HL-60/S4 treated with phorbol 12-myristate 13-acetate at 8.2 ng/mL for 4 days and 3 days (cell line): ENCODE measurements at regions not wholly inside any gene's neighbourhood (a gene's known extent, or its start where the extent isn't known, plus 50 kb on each side); places are given as distances from the start of the nearest gene placed in this dataset.

Experiments used
- in situ Hi-C: fragments of 300-500 bp; cut with MboI; formaldehyde crosslinking; loops from 2 replicates; pipeline ENCODE4 v1.15.0; 2022; ENCODE audit warnings: low sequenced_read_pairs

DNA sequence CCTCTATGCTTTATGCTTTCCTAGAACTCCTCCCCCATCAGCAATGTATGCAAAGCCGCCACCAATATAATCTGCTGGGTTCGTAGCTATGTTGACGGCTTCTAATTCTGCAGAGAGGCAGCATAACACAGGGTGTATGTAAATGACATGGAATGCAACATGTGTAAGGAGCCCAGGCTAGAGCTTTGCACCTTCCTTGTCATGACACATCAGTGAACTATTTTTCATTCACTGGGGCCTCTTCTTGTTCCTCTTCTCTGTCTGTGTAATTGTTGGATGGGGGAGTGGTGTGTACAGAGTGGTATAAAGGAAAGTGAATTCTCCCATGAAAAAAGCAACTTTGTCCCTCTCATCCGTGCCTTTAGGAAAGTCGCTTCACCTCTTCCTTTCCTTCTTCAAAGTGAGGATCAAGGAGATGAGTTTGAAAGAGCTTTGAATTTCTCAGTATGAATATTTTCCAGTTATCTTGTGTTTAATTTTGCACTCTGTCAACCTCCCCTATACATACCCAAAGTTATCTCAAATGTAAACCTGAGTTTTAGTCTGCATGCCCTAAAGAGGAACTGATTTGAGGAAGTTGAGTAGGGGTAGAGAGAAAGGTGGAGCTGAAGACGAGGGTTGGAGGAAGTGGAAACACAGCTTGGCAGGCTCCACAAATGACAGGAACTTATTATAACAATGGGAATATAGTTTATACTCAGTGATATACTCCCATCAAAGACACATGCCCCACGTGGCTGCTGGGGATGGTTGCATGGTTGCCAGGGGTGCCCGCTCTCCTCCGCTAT is 74.9 kb upstream of the ARL4C start:
- in situ Hi-C loops = loop anchor here (25.0 kb wide), 1 partner anchor 540 kb away; no protein-coding TSS in a partner anchor

DNA sequence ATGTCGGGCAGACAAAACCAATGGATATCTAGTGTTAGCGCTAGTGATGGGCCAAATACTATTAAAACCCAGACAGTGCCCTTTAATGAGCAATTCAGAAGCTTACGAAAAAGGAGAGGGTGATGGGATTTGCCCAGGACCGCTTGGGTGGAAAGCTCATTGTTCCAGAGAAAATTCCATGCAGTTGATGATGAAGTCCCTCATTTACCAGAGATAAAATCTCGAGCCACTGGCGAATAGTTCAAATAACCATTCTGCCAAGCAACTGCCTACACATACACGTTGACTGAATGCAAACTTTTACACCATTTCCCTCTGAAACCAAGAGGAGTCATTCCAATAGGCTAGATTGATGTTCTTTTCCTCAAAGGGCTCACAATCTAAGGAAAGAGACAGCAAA is 73.6 kb upstream of the ARL4C start:
- in situ Hi-C loops = loop anchor here (25.0 kb wide), 1 partner anchor 542 kb away; no protein-coding TSS in a partner anchor

DNA sequence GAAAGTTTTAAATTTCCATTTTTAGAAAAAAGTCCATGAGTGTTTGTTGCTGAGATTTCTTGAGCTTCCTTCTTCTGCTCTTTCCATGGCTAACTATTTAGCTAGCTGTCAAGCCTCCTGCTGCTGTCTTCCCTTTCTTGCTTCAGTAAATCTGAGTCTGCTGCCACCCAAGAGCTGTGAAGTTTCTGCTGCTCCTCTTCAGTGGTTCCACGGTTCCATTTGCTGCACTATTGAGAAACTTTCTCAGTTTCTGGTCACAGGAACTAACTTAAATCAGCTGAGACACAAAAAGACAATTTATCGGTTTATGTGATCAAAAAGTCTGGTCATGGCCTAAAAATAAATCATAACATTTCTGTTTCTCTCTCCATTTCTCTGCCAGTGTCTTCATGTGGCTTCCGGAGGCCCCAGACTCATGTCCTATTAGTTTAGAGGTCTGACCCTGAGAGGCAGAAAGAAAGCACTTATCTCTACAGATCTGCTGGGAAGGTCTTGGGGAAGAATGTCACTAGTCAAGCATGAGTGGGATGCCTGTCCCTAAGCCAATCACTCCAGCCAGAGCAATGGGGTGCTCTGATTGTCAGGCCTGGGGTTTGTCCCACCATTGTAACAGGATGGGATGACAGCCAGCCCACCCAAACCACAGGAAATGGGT is 73.0 kb upstream of the ARL4C start:
- in situ Hi-C loops = loop anchor here (25.0 kb wide), 1 partner anchor 542 kb away; no protein-coding TSS in a partner anchor

DNA sequence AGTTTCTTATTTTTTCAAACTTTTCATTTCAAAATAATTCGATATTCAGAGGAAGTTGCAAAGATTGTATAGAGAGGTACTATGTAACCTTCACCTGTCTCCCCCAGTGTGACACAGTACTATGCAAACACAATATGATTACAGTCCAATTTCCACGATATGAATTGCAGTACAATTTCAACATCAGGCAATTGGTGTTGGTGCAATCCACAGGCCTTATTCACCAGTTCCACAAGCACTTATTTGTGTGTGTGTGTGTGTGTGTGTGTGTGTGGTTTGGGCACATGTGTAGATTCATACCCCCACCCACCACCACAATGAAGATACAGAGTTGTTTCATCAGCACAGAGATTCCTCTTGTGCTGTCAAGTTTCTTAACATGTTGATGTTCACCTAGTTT is 69.7 kb upstream of the ARL4C start:
- in situ Hi-C loops = loop anchor here (25.0 kb wide), 1 partner anchor 546 kb away; no protein-coding TSS in a partner anchor

DNA sequence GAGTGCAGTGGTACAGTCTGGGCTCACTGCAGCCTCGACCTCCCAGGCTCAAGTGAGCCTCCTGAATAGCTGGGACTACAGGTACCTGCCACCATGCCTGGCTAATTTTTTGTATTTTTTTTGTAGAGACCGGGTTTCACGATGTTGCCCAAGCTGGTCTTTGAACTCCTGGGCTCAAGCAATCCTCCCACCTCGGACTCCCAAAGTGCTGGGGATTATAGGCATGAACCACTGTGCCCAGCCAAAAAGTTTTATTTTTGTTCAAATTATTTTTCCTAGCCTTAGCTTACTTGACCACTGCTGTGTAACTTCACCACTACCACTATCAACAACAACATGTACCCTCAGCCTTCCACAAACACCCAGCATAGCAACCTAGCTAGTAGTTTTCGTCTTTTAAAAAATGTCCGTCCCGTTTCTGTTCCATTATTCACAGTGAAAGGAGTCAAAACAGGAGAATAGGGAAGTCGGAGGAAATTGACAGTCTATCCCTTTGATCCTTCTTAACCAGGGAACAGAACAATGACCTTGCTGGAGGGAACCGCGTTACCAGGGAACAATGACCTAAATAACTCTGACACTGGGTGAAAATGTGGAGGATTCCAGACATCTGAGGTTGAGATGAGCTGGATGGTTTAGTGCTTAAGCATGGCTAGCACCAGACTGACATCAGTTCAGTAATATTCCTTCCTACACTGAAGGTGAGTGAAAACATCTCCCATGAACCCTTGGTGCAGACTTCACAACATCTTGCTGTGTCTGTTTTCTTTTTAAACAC is 69.2 kb upstream of the ARL4C start:
- in situ Hi-C loops = loop anchor here (25.0 kb wide), 1 partner anchor 546 kb away; no protein-coding TSS in a partner anchor

DNA sequence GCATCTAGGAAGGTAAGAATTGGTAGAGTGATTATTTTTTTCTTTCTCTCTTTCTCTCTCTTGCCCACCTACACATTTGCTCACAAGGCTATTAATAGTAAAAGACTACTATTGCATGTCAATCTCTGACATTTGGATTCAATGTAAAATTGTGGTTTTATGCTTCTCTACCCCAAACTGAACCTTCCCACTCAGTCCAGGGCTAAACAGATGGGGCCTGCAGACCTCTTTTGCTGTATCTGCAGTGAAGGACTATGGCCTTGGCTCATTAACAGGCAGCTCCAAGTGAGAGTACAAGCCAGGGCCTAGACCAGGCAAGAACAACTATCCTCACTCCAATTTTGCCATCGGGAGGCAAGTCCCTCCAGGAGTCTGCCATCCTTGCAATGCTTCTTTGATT is 68.3 kb upstream of the ARL4C start:
- in situ Hi-C loops = loop anchor here (25.0 kb wide), 1 partner anchor 547 kb away; no protein-coding TSS in a partner anchor

DNA sequence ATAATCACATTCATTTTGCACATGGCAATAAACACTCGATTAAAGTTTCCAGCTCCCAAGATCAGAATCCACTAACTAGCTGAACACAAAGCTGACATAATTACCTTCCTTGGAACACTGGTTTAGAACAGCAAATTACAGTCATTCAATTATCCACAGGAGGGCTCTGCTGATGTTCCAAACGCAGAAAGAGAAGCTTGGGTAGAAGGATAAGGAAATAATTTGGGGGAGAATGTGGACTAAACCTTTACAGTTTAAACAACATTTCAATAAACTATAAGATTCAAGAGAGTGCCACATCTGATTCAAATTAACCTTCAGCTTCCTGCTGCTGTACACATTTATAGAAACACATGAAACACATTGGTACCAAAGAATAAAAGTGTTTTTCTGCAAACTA is 67.8 kb upstream of the ARL4C start:
- in situ Hi-C loops = loop anchor here (25.0 kb wide), 1 partner anchor 548 kb away; no protein-coding TSS in a partner anchor

DNA sequence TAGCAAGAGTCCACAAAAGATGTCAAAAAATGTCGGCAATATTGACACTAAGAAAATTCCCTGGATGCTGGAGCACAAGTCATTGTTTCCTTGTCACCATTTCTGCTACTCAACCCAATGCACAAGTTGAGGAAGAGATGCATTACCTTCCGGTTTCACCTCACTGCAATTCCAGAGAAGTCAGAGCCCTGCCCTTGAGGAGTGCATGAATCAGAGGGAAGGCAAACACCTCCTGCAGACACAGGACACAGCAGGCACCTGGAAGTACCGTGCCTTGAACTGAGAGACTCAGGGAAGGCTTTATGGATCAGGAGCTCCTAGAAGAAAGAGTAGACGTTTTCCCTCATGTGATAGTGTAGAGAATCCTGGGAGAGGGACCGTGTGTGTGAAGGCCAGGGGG is 62.7 kb upstream of the ARL4C start:
- in situ Hi-C loops = loop anchor here (25.0 kb wide), 1 partner anchor 553 kb away; no protein-coding TSS in a partner anchor

DNA sequence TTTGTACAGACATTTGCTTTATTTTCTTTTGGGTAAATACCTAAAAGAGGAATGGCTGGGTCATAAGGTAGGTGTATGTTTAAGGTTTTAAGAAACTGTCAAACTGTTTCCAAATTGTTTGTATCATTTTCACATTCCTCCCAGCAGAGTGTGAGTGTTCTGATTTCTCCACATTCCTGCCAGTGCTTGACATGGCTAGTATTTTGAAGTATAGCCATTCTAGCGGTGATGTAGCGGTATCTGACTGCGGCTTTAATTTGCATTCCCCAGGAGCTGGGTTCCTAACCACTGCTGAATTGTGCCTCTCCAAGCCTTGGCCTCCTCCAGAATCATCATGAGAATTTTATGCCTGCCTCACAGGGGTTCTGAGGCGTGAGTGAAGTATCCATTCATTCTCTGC is 61.8 kb upstream of the ARL4C start:
- in situ Hi-C loops = loop anchor here (25.0 kb wide), 1 partner anchor 554 kb away; no protein-coding TSS in a partner anchor

DNA sequence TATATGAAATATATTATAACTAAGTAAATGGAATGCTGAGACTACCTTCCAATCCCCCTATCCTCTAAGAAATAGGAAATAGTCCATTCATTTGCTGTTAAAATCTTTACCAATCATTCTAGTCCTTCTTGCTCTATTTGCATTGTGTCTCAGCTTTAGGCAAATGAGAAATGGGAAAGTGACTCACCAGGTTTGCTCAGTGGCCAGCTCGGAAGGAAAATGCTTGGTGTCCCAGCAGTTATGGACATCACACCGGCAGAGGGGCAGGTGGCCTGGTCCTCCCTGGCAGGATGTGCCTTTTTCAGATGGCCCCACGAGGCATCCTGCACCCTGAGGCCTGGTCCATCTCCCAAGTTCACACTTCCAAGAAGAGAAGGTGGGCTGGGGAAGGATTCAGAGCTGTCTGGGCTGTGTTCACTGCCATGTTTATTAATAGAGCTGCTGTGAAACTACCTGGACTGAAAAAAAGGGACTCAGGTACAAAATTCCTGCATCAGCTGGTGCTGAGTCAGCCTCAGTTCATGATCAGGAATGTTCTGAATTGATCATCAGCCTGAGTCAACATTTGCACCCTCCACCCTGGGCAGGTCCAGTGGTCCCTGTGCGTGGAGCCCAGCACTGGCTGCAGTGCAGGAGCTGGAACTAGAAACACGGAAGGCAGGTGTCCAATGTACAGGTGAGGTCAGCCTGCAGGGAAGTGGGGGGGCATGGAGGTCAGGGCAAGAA is 60.1 kb upstream of the ARL4C start:
- in situ Hi-C loops = loop anchor here (25.0 kb wide), 1 partner anchor 555 kb away; no protein-coding TSS in a partner anchor

DNA sequence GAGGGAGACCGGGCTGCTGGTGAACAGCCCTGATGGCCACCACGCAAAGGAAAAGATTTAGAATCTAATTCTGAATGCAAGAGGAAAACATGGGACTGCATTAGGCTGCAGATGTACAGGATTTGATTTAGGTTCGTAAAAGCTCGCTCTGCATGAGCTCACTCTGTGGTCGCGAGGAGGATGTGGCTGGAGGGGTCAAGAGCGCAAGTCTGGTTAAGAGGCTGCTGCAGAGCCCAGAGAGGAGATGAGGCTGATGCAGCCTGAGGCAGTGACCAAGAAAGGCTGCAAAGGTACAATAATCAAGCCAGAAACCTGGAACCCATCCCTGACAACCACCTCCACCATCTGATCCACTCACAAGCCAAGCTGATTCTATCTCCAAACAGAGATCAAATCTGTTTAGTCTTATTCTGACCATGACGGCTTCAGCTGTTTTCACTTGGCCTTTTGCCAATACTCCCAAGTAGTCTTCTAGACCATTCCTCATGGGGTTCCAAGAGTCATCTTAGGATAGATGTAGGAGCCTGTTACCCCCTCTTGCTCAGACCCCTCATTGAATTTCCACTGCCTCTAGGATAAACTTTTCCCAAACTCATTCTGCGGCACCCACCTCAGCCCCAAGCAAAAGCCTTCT is 58.9 kb upstream of the ARL4C start:
- in situ Hi-C loops = loop anchor here (25.0 kb wide), 1 partner anchor 557 kb away; no protein-coding TSS in a partner anchor

DNA sequence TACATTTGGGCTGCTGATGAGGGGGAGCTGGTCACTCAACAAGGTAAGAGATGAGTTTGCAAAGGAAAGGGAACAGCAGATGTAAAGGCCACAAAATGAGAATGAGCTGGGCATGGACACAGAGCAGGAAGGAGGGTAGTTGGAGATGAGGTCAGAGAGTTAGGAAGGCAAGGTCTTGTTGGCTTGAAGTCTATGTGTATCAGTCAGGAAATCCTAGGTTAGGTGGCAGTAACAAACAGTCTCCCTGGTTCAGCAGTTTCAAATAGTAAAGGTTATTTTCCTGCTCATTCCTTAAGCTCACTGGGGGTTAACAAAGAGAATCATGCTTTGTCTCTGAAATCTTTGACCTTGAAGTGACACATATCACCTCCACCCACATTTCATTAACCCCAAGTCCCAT is 58.3 kb upstream of the ARL4C start:
- in situ Hi-C loops = loop anchor here (25.0 kb wide), 1 partner anchor 557 kb away; no protein-coding TSS in a partner anchor

DNA sequence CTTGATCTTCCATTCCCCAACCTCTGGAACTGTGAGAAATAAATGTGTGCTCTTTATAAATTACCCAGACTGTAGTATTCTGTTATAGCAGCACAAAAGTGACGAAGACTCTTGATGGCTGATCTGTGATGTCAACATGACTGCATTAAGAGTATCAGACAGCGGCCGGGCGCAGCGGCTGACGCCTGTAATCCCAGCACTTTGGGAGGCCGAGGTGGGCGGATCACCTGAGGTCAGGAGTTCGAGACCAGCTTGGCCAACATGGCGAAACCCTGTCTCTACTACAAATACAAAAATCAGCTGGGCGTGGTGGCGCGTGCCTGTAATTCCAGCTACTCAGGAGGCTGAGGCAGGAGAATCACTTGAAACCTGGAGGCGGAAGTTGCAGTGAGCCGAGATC is 56.3 kb upstream of the ARL4C start:
- in situ Hi-C loops = loop anchor here (25.0 kb wide), 1 partner anchor 559 kb away; no protein-coding TSS in a partner anchor

DNA sequence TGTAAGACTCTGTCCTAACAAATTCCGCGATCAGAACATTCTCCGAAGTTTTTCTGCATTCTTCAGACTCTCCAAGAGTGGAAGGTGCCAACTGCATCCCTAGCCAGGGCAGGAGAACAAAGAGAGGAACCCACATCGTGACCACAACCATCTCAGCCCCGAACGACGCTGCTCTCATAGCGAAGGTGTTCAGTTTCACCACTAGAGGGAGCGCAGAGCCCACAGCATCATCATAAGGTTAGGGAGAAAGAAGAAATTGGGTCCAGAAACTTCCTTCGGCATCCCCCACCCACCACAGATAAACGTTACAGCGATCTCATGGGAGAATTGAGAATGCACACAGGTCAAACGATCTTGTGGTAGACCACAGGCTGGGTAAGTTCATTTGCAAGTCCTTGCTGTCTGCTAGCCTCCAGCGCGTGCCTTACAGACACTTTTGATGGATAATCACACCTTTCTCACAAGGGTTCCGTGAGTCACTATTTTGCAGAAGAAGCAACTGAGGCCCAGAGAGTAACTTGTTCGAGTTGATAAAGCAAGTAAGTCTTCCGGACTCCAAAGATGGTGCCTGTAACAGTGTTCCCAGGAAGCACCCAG is 53.7 kb upstream of the ARL4C start:
- in situ Hi-C loops = loop anchor here (25.0 kb wide), 1 partner anchor 562 kb away; no protein-coding TSS in a partner anchor

DNA sequence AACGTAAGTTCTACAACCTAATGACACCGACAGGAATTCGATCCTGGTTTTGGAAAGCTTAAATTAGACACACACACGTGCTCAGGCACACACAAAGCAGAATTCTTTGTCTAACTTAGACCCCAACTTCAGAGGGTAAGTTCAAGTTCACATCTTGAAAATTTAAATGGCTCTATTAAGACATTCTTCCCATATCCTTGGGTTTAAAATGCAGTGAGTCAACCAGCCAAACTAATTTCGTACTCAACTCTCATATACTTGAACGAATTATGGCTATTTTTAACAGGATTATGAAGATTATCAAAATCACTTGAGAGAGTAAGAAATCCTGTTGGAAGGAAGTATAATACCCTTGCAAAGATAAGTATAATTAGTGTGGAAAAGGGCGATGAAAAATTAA is 53.2 kb upstream of the ARL4C start:
- in situ Hi-C loops = loop anchor here (25.0 kb wide), 1 partner anchor 562 kb away; no protein-coding TSS in a partner anchor

DNA sequence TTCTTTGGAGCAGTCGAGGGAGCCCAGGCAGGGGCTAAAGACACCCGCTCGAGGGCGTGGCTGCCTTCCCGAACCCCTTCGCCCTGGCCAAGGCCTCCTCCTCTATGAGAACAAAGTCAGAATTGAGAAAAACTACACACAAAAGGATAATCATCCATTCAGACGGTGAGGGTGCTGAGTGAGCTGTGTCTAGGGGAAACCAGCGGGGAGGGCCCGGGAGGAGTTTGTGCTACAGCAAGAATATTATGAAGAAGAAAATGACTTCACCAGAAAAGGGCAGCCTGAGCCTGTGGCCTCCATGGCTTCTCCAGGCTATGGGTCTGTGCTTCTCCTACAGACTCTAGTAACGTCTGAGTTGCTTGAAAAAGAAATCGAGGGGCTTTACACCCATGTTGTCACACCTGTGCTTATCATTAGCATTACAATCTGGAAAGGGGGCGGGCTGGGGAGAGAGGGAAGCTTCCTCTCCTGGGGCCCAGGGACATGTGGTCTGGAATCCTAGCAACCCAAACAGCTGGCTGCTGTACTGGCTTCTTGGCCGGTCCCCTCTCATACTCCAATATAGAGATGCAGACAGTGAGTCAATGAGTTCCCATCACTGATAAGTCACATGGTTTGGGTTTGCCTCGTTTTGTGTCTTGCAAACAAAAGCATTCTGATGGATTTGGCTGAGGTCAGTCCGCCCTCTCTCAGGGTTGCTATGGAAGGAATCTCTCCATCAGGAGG is 52.0 kb upstream of the ARL4C start:
- in situ Hi-C loops = no loop called here

DNA sequence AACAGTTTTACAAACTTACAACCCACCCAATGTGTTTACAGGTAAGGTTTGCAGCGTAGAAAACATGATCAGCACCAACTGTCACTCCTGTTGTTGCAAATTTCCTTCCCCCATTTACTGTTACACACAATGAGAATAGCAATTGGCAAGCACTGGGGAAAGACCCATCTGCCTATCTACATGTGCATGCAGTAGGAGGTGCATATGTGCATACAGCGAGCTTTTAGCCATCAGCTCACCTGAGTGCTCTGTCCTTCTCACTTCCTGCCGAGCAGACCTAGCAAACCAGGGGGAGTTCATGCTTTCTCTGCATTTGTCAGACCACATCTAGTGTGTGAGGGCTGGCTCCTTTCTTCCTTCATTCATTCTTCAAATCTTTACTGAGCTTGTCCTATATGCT is 49.9 kb upstream of the ARL4C start:
- in situ Hi-C loops = no loop called here
